ENCODE measurements at regions not wholly inside any gene's neighbourhood (a gene's known extent, or its start where the extent isn't known, plus 50 kb on each side); places are given as distances from the start of the nearest gene placed in this dataset.

DNA sequence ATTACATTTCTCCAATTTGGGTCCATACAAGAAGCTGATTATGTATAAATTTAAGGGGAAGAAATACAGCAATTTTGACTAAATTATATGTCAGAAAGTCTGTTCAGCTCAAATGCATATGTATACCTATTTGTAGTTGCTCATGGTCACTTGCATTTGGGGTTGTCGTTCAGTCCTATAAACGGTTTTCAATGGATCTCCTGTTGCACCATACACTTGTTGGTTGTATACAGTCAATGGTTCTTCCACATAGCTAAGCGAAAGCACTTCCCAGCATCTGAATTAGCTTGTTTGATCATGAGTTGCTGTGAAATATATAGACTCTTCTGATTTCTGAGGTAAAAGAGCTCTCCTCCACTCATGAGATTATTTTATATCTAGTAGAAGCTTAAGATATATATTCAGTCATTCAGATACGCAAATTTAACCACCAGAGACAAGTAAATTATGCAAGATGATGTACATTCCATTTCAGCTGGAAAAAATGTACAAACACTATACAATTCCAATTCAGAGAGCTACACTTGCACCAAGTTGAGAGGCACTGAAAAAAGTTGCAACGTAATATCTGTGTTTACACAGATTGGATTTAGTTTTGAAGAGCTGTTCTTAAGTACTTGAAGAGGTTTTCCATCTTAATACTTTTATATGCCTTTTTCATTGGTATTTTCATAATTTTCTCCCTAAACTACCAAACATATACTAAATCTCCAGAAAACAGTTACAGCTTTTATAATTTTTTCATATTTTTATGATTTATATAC, 64.4 kb upstream of the POU5F2 start:
- Histone ChIP-seq H3K27me3 (replicated peaks in 1 of 4; ENCODE audit: control extremely low read depth in 1 of 4, control insufficient read depth in 3 of 4, insufficient read depth in 4 of 4, low read length in 3 of 4) (no peaks in the 10 kb centered on the region), H2AFZ (ENCODE audit: insufficient read depth, low read depth, low read length, poor library complexity, severe bottlenecking) (no peak overlapping the region), H3K4me2 (replicated peaks; ENCODE audit: low read depth, low read length, poor library complexity, severe bottlenecking) (no peak overlapping the region), H3K9ac (ENCODE audit: low read length) (no peak overlapping the region), H3K36me3 (replicated peaks in 1 of 2; ENCODE audit: control extremely low read depth in 1 of 2, control insufficient read depth in 1 of 2, extremely low read depth in 1 of 2, insufficient read depth in 2 of 2, low read length in 1 of 2) (peaks cover 0 to 1% of the 10 kb centered on the region in 2 experiments), H3K79me2 (ENCODE audit: control insufficient read depth, insufficient read depth, low read length) (no peaks in the 10 kb centered on the region), H3K9me3 (ENCODE audit: control extremely low read depth in 1 of 3, control insufficient read depth in 2 of 3, insufficient read depth in 1 of 3, low read length in 2 of 3) (no peaks in the 10 kb centered on the region), H4K20me1 (ENCODE audit: control insufficient read depth, insufficient read depth, low read length, poor library complexity, severe bottlenecking) (no peaks in the 10 kb centered on the region), H3K4me3 (ENCODE audit: control extremely low read depth in 1 of 5, extremely low read depth in 1 of 5, insufficient read depth in 1 of 5, low read depth in 2 of 5, low read length in 4 of 5) (no peak overlapping the region), H3K4me1 (ENCODE audit: control insufficient read depth in 2 of 2, insufficient read depth in 2 of 2, low read length in 2 of 2) (no peaks in the 10 kb centered on the region), H3K27ac (ENCODE audit: low read length in 2 of 2) (no peak overlapping the region)
- TF ChIP-seq EZH2 (IDR thresholded peaks at IDR 0.05; ENCODE audit: borderline replicate concordance, insufficient read depth, low read depth, low read length, poor library complexity, severe bottlenecking): no peak
- no peak for TF ChIP-seq CTCF (IDR thresholded peaks at IDR 0.05)
- 92% methylated on average over 2 of the region's 5 CpGs for WGBS (ENCODE audit: insufficient coverage)
- Mint-ChIP-seq H3K4me3 (no peak overlapping the region), H3K4me1 (no peaks in the 10 kb centered on the region), H3K9me3 (ENCODE audit: insufficient read depth) (no peaks in the 10 kb centered on the region), H3K27ac (no peak overlapping the region), H3K27me3 (no peaks in the 10 kb centered on the region)
- intact Hi-C loops (cut with micrococcal nuclease): no loop called here
- POLR2A ChIA-PET: no interaction called here
- DNase-seq (no peak), ATAC-seq (ENCODE audit: low read depth) (no peak)
- CTCF ChIA-PET: no interaction called here

- Mint-ChIP-seq H3K4me1 (no peaks in the 10 kb centered on the region), H3K9me3 (ENCODE audit: insufficient read depth) (no peaks in the 10 kb centered on the region), H3K4me3 (no peak overlapping the region), H3K27me3 (no peaks in the 10 kb centered on the region), H3K27ac (no peak overlapping the region)
- Histone ChIP-seq H3K9ac (ENCODE audit: low read length) (no peak overlapping the region), H2AFZ (ENCODE audit: insufficient read depth, low read depth, low read length, poor library complexity, severe bottlenecking) (no peak overlapping the region), H4K20me1 (ENCODE audit: control insufficient read depth, insufficient read depth, low read length, poor library complexity, severe bottlenecking) (no peaks in the 10 kb centered on the region), H3K4me3 (ENCODE audit: control extremely low read depth in 1 of 5, extremely low read depth in 1 of 5, insufficient read depth in 1 of 5, low read depth in 2 of 5, low read length in 4 of 5) (no peak overlapping the region), H3K4me2 (replicated peaks; ENCODE audit: low read depth, low read length, poor library complexity, severe bottlenecking) (no peak overlapping the region), H3K4me1 (ENCODE audit: control insufficient read depth in 2 of 2, insufficient read depth in 2 of 2, low read length in 2 of 2) (no peaks in the 10 kb centered on the region), H3K27me3 (replicated peaks in 1 of 4; ENCODE audit: control extremely low read depth in 1 of 4, control insufficient read depth in 3 of 4, insufficient read depth in 4 of 4, low read length in 3 of 4) (no peaks in the 10 kb centered on the region), H3K27ac (ENCODE audit: low read length in 2 of 2) (no peak overlapping the region), H3K79me2 (ENCODE audit: control insufficient read depth, insufficient read depth, low read length) (no peaks in the 10 kb centered on the region), H3K36me3 (replicated peaks in 1 of 2; ENCODE audit: control extremely low read depth in 1 of 2, control insufficient read depth in 1 of 2, extremely low read depth in 1 of 2, insufficient read depth in 2 of 2, low read length in 1 of 2) (no peaks in the 10 kb centered on the region), H3K9me3 (ENCODE audit: control extremely low read depth in 1 of 3, control insufficient read depth in 2 of 3, insufficient read depth in 1 of 3, low read length in 2 of 3) (no peaks in the 10 kb centered on the region)
- 40% methylated on average over 1 of the region's 2 CpGs for whole genome bisulfite sequencing (ENCODE audit: insufficient coverage)
- CTCF ChIA-PET: interaction anchor here (0.7 to 2.3 kb wide), 17 partner anchors 8 to 1872 kb away, joined by 3 to 16 read pairs (median 3); no protein-coding TSS in a partner anchor
- TF ChIP-seq CTCF (IDR thresholded peaks at IDR 0.05): peak; percentile 83
- no peak for TF ChIP-seq EZH2 (IDR thresholded peaks at IDR 0.05; ENCODE audit: borderline replicate concordance, insufficient read depth, low read depth, low read length, poor library complexity, severe bottlenecking)
- intact Hi-C loops (cut with micrococcal nuclease): loop anchor here (1.0 kb wide), 2 partner anchors 181 to 194 kb away; no protein-coding TSS in a partner anchor
- ATAC-seq (ENCODE audit: low read depth) (no peak), DNase-seq (peak; percentile 44)
- POLR2A ChIA-PET: no interaction called here
Measured at GRCh38 chr5:93800988-93801811, 59.8 kb upstream of the POU5F2 start.

Data from B cell (primary cell).